HCT116 (cell line): ENCODE measurements at regions not wholly inside any gene's neighbourhood (a gene's known extent, or its start where the extent isn't known, plus 50 kb on each side); places are given as distances from the start of the nearest gene placed in this dataset.

Experiments
- ATAC-seq: fragments of 200-7000 bp; cut with Tn5 transposase; 2 replicates; pipeline ENCODE4 v1.9.1; 2020; ENCODE audit warnings: mild to moderate bottlenecking, moderate library complexity
- BruUV-seq: library from RNA; stranded (reverse); fragments of 400-500 nt; replicated peaks from 2 replicates; lab custom pipeline; 2021; lab: Mats Ljungman, UMichigan
- CTCF ChIA-PET: fragments of 300-600 bp; sonication (Branson Sonifier 250); formaldehyde crosslinking; loops from one replicate; lab custom pipeline; 2021; ENCODE audit warnings: antibody characterized with exemption; lab: Charles Lee
- POLR2A ChIA-PET: fragments of 300-600, 350-600 bp; sonication (Branson Sonifier 250); formaldehyde crosslinking; loops from one replicate; lab custom pipeline; 2021; ENCODE audit warnings: antibody characterized with exemption; lab: Charles Lee
- RAD21 ChIA-PET, 2 experiments: fragments of 300-600 bp; sonication (Branson Sonifier 250); formaldehyde crosslinking; loops; one replicate each; lab custom pipeline; 2023; ENCODE audit warnings: low total read pairs in 2 of 2; ENCODE audit not compliant: uncharacterized antibody in 2 of 2, unreplicated experiment in 2 of 2, low non-redundant PET in 1 of 2; lab: Charles Lee
- DNase-seq: peaks from one replicate; pipeline ENCODE4 v3.0.0-alpha.2; 2010; ENCODE audit warnings: low read depth, low spot score
- H2AFZ ChIP-seq: fragments of 200-600 bp; shearing (Covaris generic), sonication (generic); 2 replicates; pipeline ENCODE4 v1.6.1; 2017; ENCODE audit warnings: low read depth, mixed run types, mixed read lengths, antibody characterized with exemption, low read length; ENCODE audit not compliant: poor library complexity, severe bottlenecking
- H3K27ac ChIP-seq: 2 replicates; pipeline ENCODE4 v1.5.1; 2012; ENCODE audit warnings: low read depth, low read length
- H3K27me3 ChIP-seq: fragments of 200-600 bp; sonication (generic); 2 replicates; pipeline ENCODE4 v1.6.1; 2016; ENCODE audit warnings: mixed run types, low read length, mixed read lengths; ENCODE audit not compliant: insufficient read depth
- H3K36me3 ChIP-seq, 2 experiments: fragments of 200-500 bp in 1 of 2; fragments of 200-600 bp in 1 of 2; sonication (Bioruptor generic) in 1 of 2; sonication (generic) in 1 of 2; 2 replicates each; pipeline versions ENCODE4 v1.5.1 to v1.6.1; 2014 to 2016; ENCODE audit warnings: low read length in 2 of 2, inconsistent platforms in 1 of 2, mixed read lengths in 1 of 2, mixed run types in 1 of 2; ENCODE audit not compliant: insufficient read depth in 2 of 2, control insufficient read depth in 1 of 2
- H3K4me1 ChIP-seq, 2 experiments: fragments of 200-600 bp in 1 of 2; sonication (generic) in 1 of 2; 2 replicates each; pipeline versions ENCODE4 v1.5.1 to v1.6.1; 2012 to 2017; ENCODE audit warnings: low read length in 2 of 2, inconsistent platforms in 1 of 2, mild to moderate bottlenecking in 1 of 2, mixed read lengths in 1 of 2, mixed run types in 1 of 2, moderate library complexity in 1 of 2; ENCODE audit not compliant: insufficient read depth in 2 of 2, control insufficient read depth in 1 of 2
- H3K4me2 ChIP-seq: fragments of 200-600 bp; sonication (generic); 2 replicates; pipeline ENCODE4 v1.6.1; 2017; ENCODE audit warnings: mixed run types, low read length, mixed read lengths
- H3K4me3 ChIP-seq, 2 experiments: fragments of 200-600 bp in 1 of 2; sonication (generic) in 1 of 2; replicated peaks in 1 of 2; 2 replicates each; pipeline ENCODE4 v1.5.1; 2011 to 2016; ENCODE audit warnings: low read length in 2 of 2, control low read depth in 1 of 2, low read depth in 1 of 2, mild to moderate bottlenecking in 1 of 2, mixed read lengths in 1 of 2, mixed run types in 1 of 2
- H3K79me2 ChIP-seq: fragments of 200-600 bp; sonication (generic); 2 replicates; pipeline ENCODE4 v1.6.1; 2017; ENCODE audit warnings: mild to moderate bottlenecking, mixed run types, low read length, moderate library complexity, mixed read lengths; ENCODE audit not compliant: insufficient read depth
- H3K9ac ChIP-seq: fragments of 200-600 bp; sonication (generic); 2 replicates; pipeline ENCODE4 v1.6.1; 2016; ENCODE audit warnings: low read length, mixed read lengths
- H3K9me2 ChIP-seq: fragments of 200-600 bp; sonication (generic), shearing (Covaris generic); 2 replicates; pipeline ENCODE4 v1.6.1; 2017; ENCODE audit warnings: mixed run types, mild to moderate bottlenecking, moderate library complexity; ENCODE audit not compliant: insufficient read depth
- H3K9me3 ChIP-seq, 2 experiments: fragments of 200-500 bp in 1 of 2; fragments of 200-600 bp in 1 of 2; sonication (Bioruptor generic) in 1 of 2; sonication (generic) in 1 of 2; 2 replicates each; pipeline ENCODE4 v1.6.1; 2014 to 2017; ENCODE audit warnings: low read length in 2 of 2, mixed read lengths in 2 of 2, inconsistent platforms in 1 of 2, low read depth in 1 of 2, mild to moderate bottlenecking in 1 of 2, mixed run types in 1 of 2, moderate library complexity in 1 of 2; ENCODE audit not compliant: control insufficient read depth in 1 of 2, insufficient read depth in 1 of 2
- H4K20me1 ChIP-seq: fragments of 200-600 bp; sonication (generic), shearing (Covaris generic); 2 replicates; pipeline ENCODE4 v1.6.1; 2017; ENCODE audit warnings: mixed run types, mild to moderate bottlenecking, moderate library complexity; ENCODE audit not compliant: insufficient read depth
- CBX3 ChIP-seq: IDR thresholded peaks from 2 replicates; pipeline ENCODE4 v1.6.1; 2012; ENCODE audit warnings: low read depth
- EZH2 ChIP-seq: fragments of 200-600 bp; sonication (generic); IDR thresholded peaks from 2 replicates; pipeline ENCODE4 v1.6.1; 2017; ENCODE audit warnings: antibody characterized with exemption, mixed run types
- EZH2phosphoT487 ChIP-seq: fragments of 200-600 bp; IDR thresholded peaks from 2 replicates; pipeline ENCODE4 v1.6.1; 2018; ENCODE audit warnings: antibody characterized with exemption, borderline replicate concordance
- JUND ChIP-seq: IDR thresholded peaks from 2 replicates; pipeline ENCODE4 v1.6.1; 2012
- POLR2A ChIP-seq: IDR thresholded peaks from 2 replicates; pipeline ENCODE4 v1.7.0; 2011; ENCODE audit warnings: borderline replicate concordance; ENCODE audit not compliant: insufficient read depth, insufficient read length; ENCODE audit errors: extremely low read depth
- POLR2AphosphoS5 ChIP-seq: IDR thresholded peaks from 2 replicates; pipeline ENCODE4 v1.6.1; 2011; ENCODE audit warnings: mild to moderate bottlenecking, low read depth, low read length, moderate library complexity
- SIN3A ChIP-seq: IDR thresholded peaks from 2 replicates; pipeline ENCODE4 v1.6.1; 2012; ENCODE audit warnings: low read depth
- SRF ChIP-seq: IDR thresholded peaks from 2 replicates; pipeline ENCODE4 v1.6.1; 2012; ENCODE audit warnings: low read depth
- TCF7L2 ChIP-seq: IDR thresholded peaks from 2 replicates; pipeline ENCODE4 v1.7.0; 2011; ENCODE audit warnings: borderline replicate concordance, inconsistent platforms; ENCODE audit not compliant: insufficient read depth, insufficient read length; ENCODE audit errors: extremely low read depth
- YY1 ChIP-seq: IDR thresholded peaks from 2 replicates; pipeline ENCODE4 v1.6.1; 2011; ENCODE audit warnings: low read length, low read depth, moderate library complexity, mild to moderate bottlenecking; ENCODE audit not compliant: insufficient replicate concordance; ENCODE audit errors: extremely low read depth
- ZFX ChIP-seq: fragments of 450-650 bp; IDR thresholded peaks from 2 replicates; pipeline ENCODE4 v1.6.1; 2017
- ZNF274 ChIP-seq: fragments of 200-500 bp; sonication (Bioruptor generic); IDR thresholded peaks from 2 replicates; pipeline ENCODE4 v1.6.1; 2014; ENCODE audit warnings: mild to moderate bottlenecking, low read depth, low read length, inconsistent platforms
- intact Hi-C: fragments of 100-400 bp; cut with micrococcal nuclease; formaldehyde crosslinking; loops from 2 replicates; pipeline ENCODE4 v1.10.0; 2022
- TF ChIP-seq, protein P1 (sequence below): IDR thresholded peaks from 2 replicates; pipeline ENCODE4 v1.6.1; 2012; ENCODE audit warnings: low read depth
- TF ChIP-seq, protein P2 (sequence below): IDR thresholded peaks from 2 replicates; pipeline ENCODE4 v1.6.1; 2012

GRCh38 chr7:67678419-67678818 lies 681.8 kb downstream of the TYW1 start:
- Histone ChIP-seq H3K4me3 (no peak overlapping the region), H3K9me3 (no peaks in the 10 kb centered on the region; a peak in 1 of 4 replicates), H3K4me1 (no peaks in the 10 kb centered on the region), H3K36me3 (no peaks in the 10 kb centered on the region), H3K9me2 (no peaks in the 10 kb centered on the region), H4K20me1 (no peaks in the 10 kb centered on the region), H3K4me2 (no peak overlapping the region), H3K27me3 (no peaks in the 10 kb centered on the region), H3K9ac (no peak overlapping the region), H3K79me2 (no peaks in the 10 kb centered on the region), H2AFZ (no peak overlapping the region), H3K27ac (no peak overlapping the region)
- no peak for TF ChIP-seq SRF
- no peak for TF ChIP-seq ZNF274
- no peak for TF ChIP-seq SIN3A
- TF ChIP-seq, protein P1, sequence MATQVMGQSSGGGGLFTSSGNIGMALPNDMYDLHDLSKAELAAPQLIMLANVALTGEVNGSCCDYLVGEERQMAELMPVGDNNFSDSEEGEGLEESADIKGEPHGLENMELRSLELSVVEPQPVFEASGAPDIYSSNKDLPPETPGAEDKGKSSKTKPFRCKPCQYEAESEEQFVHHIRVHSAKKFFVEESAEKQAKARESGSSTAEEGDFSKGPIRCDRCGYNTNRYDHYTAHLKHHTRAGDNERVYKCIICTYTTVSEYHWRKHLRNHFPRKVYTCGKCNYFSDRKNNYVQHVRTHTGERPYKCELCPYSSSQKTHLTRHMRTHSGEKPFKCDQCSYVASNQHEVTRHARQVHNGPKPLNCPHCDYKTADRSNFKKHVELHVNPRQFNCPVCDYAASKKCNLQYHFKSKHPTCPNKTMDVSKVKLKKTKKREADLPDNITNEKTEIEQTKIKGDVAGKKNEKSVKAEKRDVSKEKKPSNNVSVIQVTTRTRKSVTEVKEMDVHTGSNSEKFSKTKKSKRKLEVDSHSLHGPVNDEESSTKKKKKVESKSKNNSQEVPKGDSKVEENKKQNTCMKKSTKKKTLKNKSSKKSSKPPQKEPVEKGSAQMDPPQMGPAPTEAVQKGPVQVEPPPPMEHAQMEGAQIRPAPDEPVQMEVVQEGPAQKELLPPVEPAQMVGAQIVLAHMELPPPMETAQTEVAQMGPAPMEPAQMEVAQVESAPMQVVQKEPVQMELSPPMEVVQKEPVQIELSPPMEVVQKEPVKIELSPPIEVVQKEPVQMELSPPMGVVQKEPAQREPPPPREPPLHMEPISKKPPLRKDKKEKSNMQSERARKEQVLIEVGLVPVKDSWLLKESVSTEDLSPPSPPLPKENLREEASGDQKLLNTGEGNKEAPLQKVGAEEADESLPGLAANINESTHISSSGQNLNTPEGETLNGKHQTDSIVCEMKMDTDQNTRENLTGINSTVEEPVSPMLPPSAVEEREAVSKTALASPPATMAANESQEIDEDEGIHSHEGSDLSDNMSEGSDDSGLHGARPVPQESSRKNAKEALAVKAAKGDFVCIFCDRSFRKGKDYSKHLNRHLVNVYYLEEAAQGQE, result no peak
- TF ChIP-seq CBX3, result no peak
- CTCF ChIA-PET, result no interaction called here
- RAD21 ChIA-PET, result no interaction called here
- ATAC-seq (no peak), DNase-seq (no peak)
- intact Hi-C loops, result no loop called here
- BruUV-seq, result no TSS peak
- POLR2A ChIA-PET, result no interaction called here

DNA sequence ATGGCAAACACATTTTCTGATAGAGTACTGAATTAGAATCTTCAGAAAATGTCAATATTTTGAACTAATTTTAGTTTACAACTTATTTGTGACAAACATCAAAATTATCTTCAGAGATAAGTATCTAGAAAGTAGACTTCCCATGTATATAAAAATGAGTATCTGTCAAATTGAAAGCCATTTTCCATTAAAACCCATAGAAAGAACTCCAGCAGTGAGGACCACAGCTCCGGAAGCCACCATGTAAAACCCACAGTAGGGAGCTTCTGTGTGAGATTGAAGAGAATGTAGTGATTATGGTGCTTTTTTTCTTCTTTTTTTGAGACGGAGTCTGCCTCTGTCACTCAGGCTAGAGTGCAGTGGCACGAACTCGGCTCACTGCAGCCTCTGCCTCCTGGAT lies 687.0 kb downstream of the TYW1 start:
- intact Hi-C loops, result no loop called here
- no peak for ATAC-seq
- Histone ChIP-seq H3K27me3 (no peaks in the 10 kb centered on the region), H3K36me3 (no peaks in the 10 kb centered on the region), H3K4me3 (no peak overlapping the region), H3K27ac (no peak overlapping the region), H3K4me2 (no peak overlapping the region), H3K9me3 (no peaks in the 10 kb centered on the region; a peak in 1 of 4 replicates), H3K79me2 (no peaks in the 10 kb centered on the region), H3K4me1 (no peaks in the 10 kb centered on the region), H4K20me1 (no peaks in the 10 kb centered on the region), H3K9me2 (no peaks in the 10 kb centered on the region), H3K9ac (no peak overlapping the region), H2AFZ (no peak overlapping the region)
- no peak for DNase-seq
- ChIA-PET POLR2A (no interaction called here), RAD21 (no interaction called here), CTCF (no interaction called here)
- no TSS peak for BruUV-seq
- TF ChIP-seq, protein P2, sequence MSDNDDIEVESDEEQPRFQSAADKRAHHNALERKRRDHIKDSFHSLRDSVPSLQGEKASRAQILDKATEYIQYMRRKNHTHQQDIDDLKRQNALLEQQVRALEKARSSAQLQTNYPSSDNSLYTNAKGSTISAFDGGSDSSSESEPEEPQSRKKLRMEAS, result no peak
- TF ChIP-seq POLR2A, result no peak
- no peak for TF ChIP-seq TCF7L2
- TF ChIP-seq, protein P1, result no peak
- no peak for TF ChIP-seq EZH2phosphoT487
- no peak for TF ChIP-seq SRF
- no peak for TF ChIP-seq POLR2AphosphoS5
- TF ChIP-seq YY1, result no peak
- no peak for TF ChIP-seq JUND
- no peak for TF ChIP-seq ZFX
- no peak for TF ChIP-seq EZH2
- TF ChIP-seq CBX3, result no peak
- TF ChIP-seq ZNF274, result no peak
- no peak for TF ChIP-seq SIN3A
